ENCODE measurements at regions not wholly inside any gene's neighbourhood (a gene's known extent, or its start where the extent isn't known, plus 50 kb on each side); places are given as distances from the start of the nearest gene placed in this dataset.
A peak's percentile ranks its signal among the peaks of the same experiment; 100 is the strongest.
"Not testable (repeated sequence)": the region's sequence is repeated elsewhere in the genome, so short reads cannot be mapped to it uniquely, and the experiment has no call there.

- no peak for DNase-seq
Measured at GRCh38 chr5:106408141-106408540, 1262.6 kb downstream of the EFNA5 start.

- no peak for DNase-seq
Measured at GRCh38 chr5:106401561-106401960, 1269.2 kb downstream of the EFNA5 start.

- peak; percentile 67 for DNase-seq
Measured at GRCh38 chr5:106399391-106399790, 1271.3 kb downstream of the EFNA5 start.

GRCh38 chr5:106397700-106398099, 1273.0 kb downstream of the EFNA5 start:
- peak; percentile 95 for DNase-seq

- no peak for DNase-seq
Measured at GRCh38 chr5:106393276-106393675, 1277.5 kb downstream of the EFNA5 start.

- peak; percentile 65 for DNase-seq
Measured at GRCh38 chr5:106392766-106393165, 1278.0 kb downstream of the EFNA5 start.

- DNase-seq: not testable (repeated sequence)
Measured at GRCh38 chr5:106387767-106388166, 1283.0 kb downstream of the EFNA5 start.

GRCh38 chr5:106386287-106386686, 1284.5 kb downstream of the EFNA5 start:
- DNase-seq: no peak

- peak; percentile 70 for DNase-seq
Measured at GRCh38 chr5:106380736-106381135, 1290.0 kb downstream of the EFNA5 start.

- DNase-seq: peak; percentile 86
Measured at GRCh38 chr5:106376522-106376921, 1294.2 kb downstream of the EFNA5 start.

GRCh38 chr5:106374956-106375355, 1295.8 kb downstream of the EFNA5 start:
- peak; percentile 20 for DNase-seq

GRCh38 chr5:106368021-106368420, 1302.7 kb downstream of the EFNA5 start:
- DNase-seq: no peak

- DNase-seq: no peak
Measured at GRCh38 chr5:106367281-106367680, 1303.5 kb downstream of the EFNA5 start.

- no peak for DNase-seq
Measured at GRCh38 chr5:106363578-106363977, 1307.2 kb downstream of the EFNA5 start.

- no peak for DNase-seq
Measured at GRCh38 chr5:106361905-106362304, 1308.8 kb downstream of the EFNA5 start.

GRCh38 chr5:106331415-106331814, 1339.3 kb downstream of the EFNA5 start:
- peak; percentile 98 for DNase-seq

- no peak for DNase-seq
Measured at GRCh38 chr5:106324356-106324755, 1346.4 kb downstream of the EFNA5 start.

GRCh38 chr5:106321242-106321641, 1349.5 kb downstream of the EFNA5 start:
- DNase-seq: peak; percentile 15

- no peak for DNase-seq
Measured at GRCh38 chr5:106314221-106314824, 1356.4 kb downstream of the EFNA5 start.

GRCh38 chr5:106312360-106312759, 1358.4 kb downstream of the EFNA5 start:
- DNase-seq: peak; percentile 64

GRCh38 chr5:106311230-106311915, 1359.4 kb downstream of the EFNA5 start:
- peak; percentile 31 for DNase-seq

- DNase-seq: no peak
Measured at GRCh38 chr5:106307265-106307664, 1363.5 kb downstream of the EFNA5 start.

- DNase-seq: no peak
Measured at GRCh38 chr5:106306313-106307028, 1364.3 kb downstream of the EFNA5 start.

- peak; percentile 11 for DNase-seq
Measured at GRCh38 chr5:106303911-106304310, 1366.8 kb downstream of the EFNA5 start.
